GM12878 (cell line): ENCODE measurements at regions not wholly inside any gene's neighbourhood (a gene's known extent, or its start where the extent isn't known, plus 50 kb on each side); places are given as distances from the start of the nearest gene placed in this dataset.

Experiments used
- CREB1 ChIP-seq: IDR thresholded peaks from 2 replicates; pipeline ENCODE4 v1.6.1; 2012; ENCODE audit warnings: low read depth, mild to moderate bottlenecking, inconsistent platforms
- EZH2 ChIP-seq: IDR thresholded peaks from 2 replicates; pipeline ENCODE4 v1.6.1; 2012; ENCODE audit warnings: low read depth, mild to moderate bottlenecking, control low read depth, inconsistent platforms, low read length, borderline replicate concordance; ENCODE audit not compliant: control insufficient read depth
- NR2C2 ChIP-seq: IDR thresholded peaks from 2 replicates; pipeline ENCODE4 v1.6.1; 2011; ENCODE audit warnings: borderline replicate concordance, low read depth; ENCODE audit not compliant: control insufficient read depth, insufficient read length
- NRF1 ChIP-seq: conservative IDR thresholded peaks from 2 replicates; pipeline ENCODE4 v1.6.1; 2011; ENCODE audit warnings: mild to moderate bottlenecking, low read depth, low read length, improper control_type of control experiment
- POU2F2 ChIP-seq: IDR thresholded peaks from 3 replicates; pipeline ENCODE4 v1.6.1; 2011; ENCODE audit warnings: low read depth, mild to moderate bottlenecking, low read length, borderline replicate concordance
- TF ChIP-seq, protein P1 (sequence below): fragments of 450-650 bp; IDR thresholded peaks from 2 replicates; pipeline ENCODE4 v1.6.1; 2017; ENCODE audit warnings: mild to moderate bottlenecking, moderate library complexity
- TF ChIP-seq, protein P2 (sequence below): fragments of 450-650 bp; formaldehyde crosslinking; IDR thresholded peaks from 2 replicates; pipeline ENCODE4 v1.4.0; 2022; ENCODE audit warnings: mild to moderate bottlenecking, moderate library complexity
- TF ChIP-seq, protein P3 (sequence below): fragments of 450-650 bp; IDR thresholded peaks from 2 replicates; pipeline ENCODE4 v1.6.1; 2016; ENCODE audit warnings: mild to moderate bottlenecking, moderate library complexity, borderline replicate concordance
- TF ChIP-seq, protein P4 (sequence below): IDR thresholded peaks from 2 replicates; pipeline ENCODE4 v1.6.1; 2011; ENCODE audit warnings: low read depth, low read length, improper control_type of control experiment, borderline replicate concordance
- TF ChIP-seq, protein P5 (sequence below): IDR thresholded peaks from 2 replicates; pipeline ENCODE4 v1.6.1; 2011; ENCODE audit warnings: borderline replicate concordance, low read depth, mild to moderate bottlenecking, moderate library complexity, mixed read lengths, low read length; ENCODE audit not compliant: insufficient read depth; ENCODE audit errors: extremely low read length

DNA sequence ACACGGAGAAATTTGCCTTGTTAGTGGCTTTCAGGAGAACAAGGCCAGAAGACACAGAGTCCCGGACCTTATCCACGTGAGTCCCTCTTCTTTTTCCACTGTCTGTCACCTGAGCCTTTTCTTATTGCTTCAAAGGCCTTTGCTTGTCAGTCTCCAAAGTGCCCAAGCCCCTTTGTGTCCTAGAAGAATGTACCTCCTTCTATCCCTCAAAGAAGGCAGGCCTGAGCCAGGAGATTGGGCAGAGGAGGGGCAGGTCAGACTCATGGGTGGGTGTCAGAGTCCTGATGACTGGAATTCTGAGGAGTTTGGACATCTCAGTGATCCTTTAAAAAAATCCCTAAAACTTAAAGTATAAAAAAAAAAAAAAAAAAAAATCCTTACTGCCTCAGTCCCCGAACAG lies 299.6 kb upstream of the NCAM1 start (continued):
- TF ChIP-seq, protein P1, sequence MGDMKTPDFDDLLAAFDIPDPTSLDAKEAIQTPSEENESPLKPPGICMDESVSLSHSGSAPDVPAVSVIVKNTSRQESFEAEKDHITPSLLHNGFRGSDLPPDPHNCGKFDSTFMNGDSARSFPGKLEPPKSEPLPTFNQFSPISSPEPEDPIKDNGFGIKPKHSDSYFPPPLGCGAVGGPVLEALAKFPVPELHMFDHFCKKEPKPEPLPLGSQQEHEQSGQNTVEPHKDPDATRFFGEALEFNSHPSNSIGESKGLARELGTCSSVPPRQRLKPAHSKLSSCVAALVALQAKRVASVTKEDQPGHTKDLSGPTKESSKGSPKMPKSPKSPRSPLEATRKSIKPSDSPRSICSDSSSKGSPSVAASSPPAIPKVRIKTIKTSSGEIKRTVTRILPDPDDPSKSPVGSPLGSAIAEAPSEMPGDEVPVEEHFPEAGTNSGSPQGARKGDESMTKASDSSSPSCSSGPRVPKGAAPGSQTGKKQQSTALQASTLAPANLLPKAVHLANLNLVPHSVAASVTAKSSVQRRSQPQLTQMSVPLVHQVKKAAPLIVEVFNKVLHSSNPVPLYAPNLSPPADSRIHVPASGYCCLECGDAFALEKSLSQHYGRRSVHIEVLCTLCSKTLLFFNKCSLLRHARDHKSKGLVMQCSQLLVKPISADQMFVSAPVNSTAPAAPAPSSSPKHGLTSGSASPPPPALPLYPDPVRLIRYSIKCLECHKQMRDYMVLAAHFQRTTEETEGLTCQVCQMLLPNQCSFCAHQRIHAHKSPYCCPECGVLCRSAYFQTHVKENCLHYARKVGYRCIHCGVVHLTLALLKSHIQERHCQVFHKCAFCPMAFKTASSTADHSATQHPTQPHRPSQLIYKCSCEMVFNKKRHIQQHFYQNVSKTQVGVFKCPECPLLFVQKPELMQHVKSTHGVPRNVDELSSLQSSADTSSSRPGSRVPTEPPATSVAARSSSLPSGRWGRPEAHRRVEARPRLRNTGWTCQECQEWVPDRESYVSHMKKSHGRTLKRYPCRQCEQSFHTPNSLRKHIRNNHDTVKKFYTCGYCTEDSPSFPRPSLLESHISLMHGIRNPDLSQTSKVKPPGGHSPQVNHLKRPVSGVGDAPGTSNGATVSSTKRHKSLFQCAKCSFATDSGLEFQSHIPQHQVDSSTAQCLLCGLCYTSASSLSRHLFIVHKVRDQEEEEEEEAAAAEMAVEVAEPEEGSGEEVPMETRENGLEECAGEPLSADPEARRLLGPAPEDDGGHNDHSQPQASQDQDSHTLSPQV: no peak
- no peak for TF ChIP-seq NR2C2
- TF ChIP-seq, protein P2, sequence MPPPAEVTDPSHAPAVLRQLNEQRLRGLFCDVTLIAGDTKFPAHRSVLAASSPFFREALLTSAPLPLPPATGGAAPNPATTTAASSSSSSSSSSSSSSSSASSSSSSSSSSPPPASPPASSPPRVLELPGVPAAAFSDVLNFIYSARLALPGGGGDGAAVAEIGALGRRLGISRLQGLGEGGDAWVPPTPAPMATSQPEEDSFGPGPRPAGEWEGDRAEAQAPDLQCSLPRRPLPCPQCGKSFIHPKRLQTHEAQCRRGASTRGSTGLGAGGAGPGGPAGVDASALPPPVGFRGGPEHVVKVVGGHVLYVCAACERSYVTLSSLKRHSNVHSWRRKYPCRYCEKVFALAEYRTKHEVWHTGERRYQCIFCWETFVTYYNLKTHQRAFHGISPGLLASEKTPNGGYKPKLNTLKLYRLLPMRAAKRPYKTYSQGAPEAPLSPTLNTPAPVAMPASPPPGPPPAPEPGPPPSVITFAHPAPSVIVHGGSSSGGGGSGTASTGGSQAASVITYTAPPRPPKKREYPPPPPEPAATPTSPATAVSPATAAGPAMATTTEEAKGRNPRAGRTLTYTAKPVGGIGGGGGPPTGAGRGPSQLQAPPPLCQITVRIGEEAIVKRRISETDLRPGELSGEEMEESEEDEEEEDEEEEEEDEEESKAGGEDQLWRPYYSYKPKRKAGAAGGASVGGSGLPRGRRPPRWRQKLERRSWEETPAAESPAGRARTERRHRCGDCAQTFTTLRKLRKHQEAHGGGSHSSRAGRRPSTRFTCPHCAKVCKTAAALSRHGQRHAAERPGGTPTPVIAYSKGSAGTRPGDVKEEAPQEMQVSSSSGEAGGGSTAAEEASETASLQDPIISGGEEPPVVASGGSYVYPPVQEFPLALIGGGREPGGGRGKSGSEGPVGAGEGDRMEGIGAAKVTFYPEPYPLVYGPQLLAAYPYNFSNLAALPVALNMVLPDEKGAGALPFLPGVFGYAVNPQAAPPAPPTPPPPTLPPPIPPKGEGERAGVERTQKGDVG (CRISPR knock-in tag): no peak
- no peak for TF ChIP-seq EZH2
- TF ChIP-seq NRF1: no peak
- no peak for TF ChIP-seq CREB1
- no peak for TF ChIP-seq POU2F2
- TF ChIP-seq, protein P3, sequence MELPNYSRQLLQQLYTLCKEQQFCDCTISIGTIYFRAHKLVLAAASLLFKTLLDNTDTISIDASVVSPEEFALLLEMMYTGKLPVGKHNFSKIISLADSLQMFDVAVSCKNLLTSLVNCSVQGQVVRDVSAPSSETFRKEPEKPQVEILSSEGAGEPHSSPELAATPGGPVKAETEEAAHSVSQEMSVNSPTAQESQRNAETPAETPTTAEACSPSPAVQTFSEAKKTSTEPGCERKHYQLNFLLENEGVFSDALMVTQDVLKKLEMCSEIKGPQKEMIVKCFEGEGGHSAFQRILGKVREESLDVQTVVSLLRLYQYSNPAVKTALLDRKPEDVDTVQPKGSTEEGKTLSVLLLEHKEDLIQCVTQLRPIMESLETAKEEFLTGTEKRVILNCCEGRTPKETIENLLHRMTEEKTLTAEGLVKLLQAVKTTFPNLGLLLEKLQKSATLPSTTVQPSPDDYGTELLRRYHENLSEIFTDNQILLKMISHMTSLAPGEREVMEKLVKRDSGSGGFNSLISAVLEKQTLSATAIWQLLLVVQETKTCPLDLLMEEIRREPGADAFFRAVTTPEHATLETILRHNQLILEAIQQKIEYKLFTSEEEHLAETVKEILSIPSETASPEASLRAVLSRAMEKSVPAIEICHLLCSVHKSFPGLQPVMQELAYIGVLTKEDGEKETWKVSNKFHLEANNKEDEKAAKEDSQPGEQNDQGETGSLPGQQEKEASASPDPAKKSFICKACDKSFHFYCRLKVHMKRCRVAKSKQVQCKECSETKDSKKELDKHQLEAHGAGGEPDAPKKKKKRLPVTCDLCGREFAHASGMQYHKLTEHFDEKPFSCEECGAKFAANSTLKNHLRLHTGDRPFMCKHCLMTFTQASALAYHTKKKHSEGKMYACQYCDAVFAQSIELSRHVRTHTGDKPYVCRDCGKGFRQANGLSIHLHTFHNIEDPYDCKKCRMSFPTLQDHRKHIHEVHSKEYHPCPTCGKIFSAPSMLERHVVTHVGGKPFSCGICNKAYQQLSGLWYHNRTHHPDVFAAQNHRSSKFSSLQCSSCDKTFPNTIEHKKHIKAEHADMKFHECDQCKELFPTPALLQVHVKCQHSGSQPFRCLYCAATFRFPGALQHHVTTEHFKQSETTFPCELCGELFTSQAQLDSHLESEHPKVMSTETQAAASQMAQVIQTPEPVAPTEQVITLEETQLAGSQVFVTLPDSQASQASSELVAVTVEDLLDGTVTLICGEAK: no peak
- TF ChIP-seq, protein P4, sequence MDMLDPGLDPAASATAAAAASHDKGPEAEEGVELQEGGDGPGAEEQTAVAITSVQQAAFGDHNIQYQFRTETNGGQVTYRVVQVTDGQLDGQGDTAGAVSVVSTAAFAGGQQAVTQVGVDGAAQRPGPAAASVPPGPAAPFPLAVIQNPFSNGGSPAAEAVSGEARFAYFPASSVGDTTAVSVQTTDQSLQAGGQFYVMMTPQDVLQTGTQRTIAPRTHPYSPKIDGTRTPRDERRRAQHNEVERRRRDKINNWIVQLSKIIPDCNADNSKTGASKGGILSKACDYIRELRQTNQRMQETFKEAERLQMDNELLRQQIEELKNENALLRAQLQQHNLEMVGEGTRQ: no peak
- TF ChIP-seq, protein P5, sequence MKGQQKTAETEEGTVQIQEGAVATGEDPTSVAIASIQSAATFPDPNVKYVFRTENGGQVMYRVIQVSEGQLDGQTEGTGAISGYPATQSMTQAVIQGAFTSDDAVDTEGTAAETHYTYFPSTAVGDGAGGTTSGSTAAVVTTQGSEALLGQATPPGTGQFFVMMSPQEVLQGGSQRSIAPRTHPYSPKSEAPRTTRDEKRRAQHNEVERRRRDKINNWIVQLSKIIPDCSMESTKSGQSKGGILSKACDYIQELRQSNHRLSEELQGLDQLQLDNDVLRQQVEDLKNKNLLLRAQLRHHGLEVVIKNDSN: no peak
